ENCODE measurements at regions not wholly inside any gene's neighbourhood (a gene's known extent, or its start where the extent isn't known, plus 50 kb on each side); places are given as distances from the start of the nearest gene placed in this dataset.

DNA sequence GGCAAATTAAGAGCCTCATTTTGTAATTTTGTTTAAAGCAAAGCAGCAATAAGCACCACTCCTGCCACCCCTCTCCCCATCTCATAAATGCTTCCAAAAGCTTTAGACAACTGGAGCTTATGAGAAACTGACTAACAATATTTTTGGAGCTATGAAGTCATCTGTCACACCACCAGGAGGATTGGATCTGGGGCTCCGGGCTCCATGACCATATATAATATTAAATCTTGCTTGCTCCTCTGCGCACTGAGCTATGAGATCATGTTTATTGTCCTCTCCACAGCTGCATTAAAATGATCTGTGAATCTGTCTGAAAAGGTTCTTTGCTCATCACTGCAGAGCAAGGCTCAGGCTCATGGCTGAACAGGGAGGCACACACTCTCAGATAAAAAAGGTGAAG lies 323.7 kb downstream of the ZNF621 start:
- Histone ChIP-seq H3K36me3 (replicated peaks) (no peaks in the 10 kb centered on the region), H3K27ac (no peak overlapping the region), H3K27me3 (replicated peaks) (no peaks in the 10 kb centered on the region), H3K4me3 (ENCODE audit: low read depth, low read length) (no peak overlapping the region)
- DNase-seq = no peak
- TF ChIP-seq, protein P1, sequence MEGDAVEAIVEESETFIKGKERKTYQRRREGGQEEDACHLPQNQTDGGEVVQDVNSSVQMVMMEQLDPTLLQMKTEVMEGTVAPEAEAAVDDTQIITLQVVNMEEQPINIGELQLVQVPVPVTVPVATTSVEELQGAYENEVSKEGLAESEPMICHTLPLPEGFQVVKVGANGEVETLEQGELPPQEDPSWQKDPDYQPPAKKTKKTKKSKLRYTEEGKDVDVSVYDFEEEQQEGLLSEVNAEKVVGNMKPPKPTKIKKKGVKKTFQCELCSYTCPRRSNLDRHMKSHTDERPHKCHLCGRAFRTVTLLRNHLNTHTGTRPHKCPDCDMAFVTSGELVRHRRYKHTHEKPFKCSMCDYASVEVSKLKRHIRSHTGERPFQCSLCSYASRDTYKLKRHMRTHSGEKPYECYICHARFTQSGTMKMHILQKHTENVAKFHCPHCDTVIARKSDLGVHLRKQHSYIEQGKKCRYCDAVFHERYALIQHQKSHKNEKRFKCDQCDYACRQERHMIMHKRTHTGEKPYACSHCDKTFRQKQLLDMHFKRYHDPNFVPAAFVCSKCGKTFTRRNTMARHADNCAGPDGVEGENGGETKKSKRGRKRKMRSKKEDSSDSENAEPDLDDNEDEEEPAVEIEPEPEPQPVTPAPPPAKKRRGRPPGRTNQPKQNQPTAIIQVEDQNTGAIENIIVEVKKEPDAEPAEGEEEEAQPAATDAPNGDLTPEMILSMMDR (IDR thresholded peaks at IDR 0.05; ENCODE audit: low read depth, low read length, missing control alignments) = no peak
- in situ Hi-C loops (cut with HindIII; ENCODE audit: low pct_ligation_motif_present, low sequenced_read_pairs) = no loop called here

DNA sequence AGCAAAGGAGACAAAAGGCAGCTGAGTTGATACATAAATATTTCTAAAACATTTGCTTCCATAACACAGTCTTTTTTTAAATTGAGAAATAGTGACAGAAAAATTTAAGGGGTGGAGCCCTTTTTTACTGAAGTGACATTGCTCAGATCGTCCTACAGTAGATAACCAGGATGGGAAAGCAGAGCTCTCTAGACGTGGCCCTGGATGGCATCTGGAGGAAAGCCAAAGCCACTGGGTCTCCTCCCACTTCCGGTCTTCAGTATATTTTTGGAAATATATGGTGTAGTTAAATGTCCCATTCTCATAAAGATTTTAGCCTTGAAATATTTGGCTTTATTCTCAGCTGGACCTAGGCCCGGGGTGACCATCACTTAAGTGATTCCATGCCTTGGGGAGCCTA lies 326.1 kb downstream of the ZNF621 start:
- in situ Hi-C loops (cut with HindIII; ENCODE audit: low pct_ligation_motif_present, low sequenced_read_pairs) = no loop called here
- Histone ChIP-seq H3K27ac (no peak overlapping the region), H3K4me3 (ENCODE audit: low read depth, low read length) (no peak overlapping the region), H3K27me3 (replicated peaks) (no peaks in the 10 kb centered on the region), H3K36me3 (replicated peaks) (no peaks in the 10 kb centered on the region)
- TF ChIP-seq, protein P1 (IDR thresholded peaks at IDR 0.05; ENCODE audit: low read depth, low read length, missing control alignments) = no peak
- no peak for DNase-seq

DNA sequence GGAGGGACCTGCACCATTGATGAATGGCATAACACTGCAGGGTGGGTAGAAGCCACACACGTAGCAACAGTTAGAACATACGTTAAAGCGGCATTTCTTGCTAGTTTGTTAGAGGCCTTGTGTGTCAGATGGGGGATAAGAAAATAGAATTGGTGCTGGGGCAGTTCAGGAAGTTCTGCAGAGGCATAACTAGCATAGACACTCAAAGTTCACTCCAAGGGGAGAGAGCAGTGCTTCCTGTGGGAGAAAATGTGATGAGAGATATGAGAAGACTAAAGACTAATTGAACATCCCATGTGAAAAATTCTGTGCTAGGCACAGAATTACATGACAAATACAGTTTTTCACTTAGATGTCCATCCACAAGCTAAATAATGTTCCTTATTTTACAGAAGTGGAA lies 327.1 kb downstream of the ZNF621 start:
- Histone ChIP-seq H3K36me3 (replicated peaks) (no peaks in the 10 kb centered on the region), H3K27me3 (replicated peaks) (no peaks in the 10 kb centered on the region), H3K4me3 (ENCODE audit: low read depth, low read length) (no peak overlapping the region), H3K27ac (no peak overlapping the region)
- DNase-seq = no peak
- in situ Hi-C loops (cut with HindIII; ENCODE audit: low pct_ligation_motif_present, low sequenced_read_pairs) = no loop called here
- TF ChIP-seq, protein P1 (IDR thresholded peaks at IDR 0.05; ENCODE audit: low read depth, low read length, missing control alignments) = no peak

DNA sequence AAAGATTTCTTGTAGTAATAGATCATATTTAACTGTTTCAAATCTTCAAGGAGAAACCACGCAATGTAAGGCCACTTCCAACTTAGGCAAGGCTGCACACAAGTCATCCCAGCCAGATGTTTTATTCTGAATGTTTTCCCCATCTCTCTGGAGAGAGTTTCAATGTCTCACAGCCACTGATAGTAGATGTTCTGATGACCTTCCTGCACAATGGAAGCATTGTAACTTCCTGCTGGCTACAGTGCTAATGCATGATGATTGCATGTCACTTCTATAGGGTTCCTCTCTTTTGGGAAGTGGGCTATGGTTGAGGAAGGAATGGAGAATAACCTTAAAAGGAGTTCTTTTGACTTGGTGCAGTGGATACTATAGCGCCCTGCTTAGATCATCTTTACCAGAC lies 328.0 kb downstream of the ZNF621 start:
- in situ Hi-C loops (cut with HindIII; ENCODE audit: low pct_ligation_motif_present, low sequenced_read_pairs) = no loop called here
- H3K36me3 ChIP-seq (replicated peaks) = no peaks in the 10 kb centered on the region
- H3K27me3 ChIP-seq (replicated peaks) = no peaks in the 10 kb centered on the region
- DNase-seq = no peak
- no peak overlapping the region for H3K27ac ChIP-seq
- TF ChIP-seq, protein P1 (IDR thresholded peaks at IDR 0.05; ENCODE audit: low read depth, low read length, missing control alignments) = no peak
- no peak overlapping the region for H3K4me3 ChIP-seq (ENCODE audit: low read depth, low read length)

DNA sequence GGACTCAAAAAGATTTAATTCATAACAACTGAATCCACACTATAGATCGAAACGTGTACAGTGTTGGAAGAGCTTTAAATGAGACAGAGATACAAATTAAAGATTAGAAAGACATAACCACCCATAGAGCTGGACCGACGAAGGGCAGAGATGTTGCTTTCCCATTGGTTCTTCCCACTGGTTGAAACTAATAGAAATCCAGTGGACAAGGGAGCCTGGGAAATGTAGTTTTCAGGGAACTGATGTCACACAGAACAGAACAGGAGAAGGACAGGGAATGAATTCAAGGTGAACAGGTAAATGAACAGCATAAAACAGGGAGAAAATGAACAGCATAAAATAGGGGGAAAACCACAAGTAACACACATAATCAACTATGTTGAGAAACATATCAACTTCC lies 328.7 kb downstream of the ZNF621 start:
- H3K27ac ChIP-seq = no peak overlapping the region
- DNase-seq = no peak
- no peak overlapping the region for H3K4me3 ChIP-seq (ENCODE audit: low read depth, low read length)
- no peaks in the 10 kb centered on the region for H3K27me3 ChIP-seq (replicated peaks)
- in situ Hi-C loops (cut with HindIII; ENCODE audit: low pct_ligation_motif_present, low sequenced_read_pairs) = no loop called here
- no peaks in the 10 kb centered on the region for H3K36me3 ChIP-seq (replicated peaks)
- TF ChIP-seq, protein P1 (IDR thresholded peaks at IDR 0.05; ENCODE audit: low read depth, low read length, missing control alignments) = no peak

DNA sequence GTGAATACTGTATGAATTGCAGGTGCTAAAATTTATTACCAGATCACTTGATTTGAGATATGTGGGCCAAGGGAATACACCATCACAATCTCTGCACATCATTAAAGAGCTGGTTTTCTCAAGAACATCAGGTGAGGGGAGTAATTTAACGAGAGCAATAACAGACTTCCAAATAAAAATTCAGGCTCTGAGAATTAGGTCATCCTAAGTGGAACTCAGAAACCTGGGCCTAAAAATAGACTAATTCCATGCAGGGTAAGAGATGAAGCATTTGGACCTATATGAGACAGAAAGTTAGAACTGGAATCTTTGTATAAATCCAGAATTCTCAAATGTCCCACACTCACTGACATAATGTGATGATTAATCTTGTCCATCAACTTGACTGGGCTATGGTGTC lies 331.1 kb downstream of the ZNF621 start:
- H3K36me3 ChIP-seq (replicated peaks) = no peaks in the 10 kb centered on the region
- H3K27ac ChIP-seq = no peak overlapping the region
- TF ChIP-seq, protein P1 (IDR thresholded peaks at IDR 0.05; ENCODE audit: low read depth, low read length, missing control alignments) = no peak
- H3K27me3 ChIP-seq (replicated peaks) = no peaks in the 10 kb centered on the region
- in situ Hi-C loops (cut with HindIII; ENCODE audit: low pct_ligation_motif_present, low sequenced_read_pairs) = no loop called here
- DNase-seq = no peak
- no peak overlapping the region for H3K4me3 ChIP-seq (ENCODE audit: low read depth, low read length)
